ENCODE measurements at regions not wholly inside any gene's neighbourhood (a gene's known extent, or its start where the extent isn't known, plus 50 kb on each side); places are given as distances from the start of the nearest gene placed in this dataset.
"Not testable (repeated sequence)": the region's sequence is repeated elsewhere in the genome, so short reads cannot be mapped to it uniquely, and the experiment has no call there.

- H3K27ac ChIP-seq, result no peak overlapping the region
- TF ChIP-seq CTCF (conservative IDR thresholded peaks at IDR 0.05), result no peak
These were observed 106.5 kb upstream of the NT5E start for GRCh38 chr6:85343428-85343827.

GRCh38 chr6:85329196-85329595 is 120.7 kb upstream of the NT5E start:
- TF ChIP-seq CTCF (conservative IDR thresholded peaks at IDR 0.05), result no peak
- H3K27ac ChIP-seq, result no peak overlapping the region

- H3K27ac ChIP-seq, result not testable (repeated sequence)
These were observed 124.1 kb upstream of the NT5E start for GRCh38 chr6:85325811-85326210.

- peak; percentile 85 for TF ChIP-seq CTCF (conservative IDR thresholded peaks at IDR 0.05)
- H3K27ac ChIP-seq, result no peak overlapping the region
These were observed 126.3 kb upstream of the NT5E start for GRCh38 chr6:85323435-85324040.

- no peak for TF ChIP-seq CTCF (conservative IDR thresholded peaks at IDR 0.05)
- no peak overlapping the region for H3K27ac ChIP-seq
These were observed 127.3 kb upstream of the NT5E start for GRCh38 chr6:85322446-85323105.

GRCh38 chr6:85321906-85322305 is 128.0 kb upstream of the NT5E start:
- H3K27ac ChIP-seq, result no peak overlapping the region
- no peak for TF ChIP-seq CTCF (conservative IDR thresholded peaks at IDR 0.05)

GRCh38 chr6:85314586-85314985 is 135.3 kb upstream of the NT5E start:
- no peak for TF ChIP-seq CTCF (conservative IDR thresholded peaks at IDR 0.05)
- H3K27ac ChIP-seq, result no peak overlapping the region

GRCh38 chr6:85300581-85300980 is 149.3 kb upstream of the NT5E start:
- H3K27ac ChIP-seq, result no peak overlapping the region
- TF ChIP-seq CTCF (conservative IDR thresholded peaks at IDR 0.05), result no peak
